ENCODE measurements at regions not wholly inside any gene's neighbourhood (a gene's known extent, or its start where the extent isn't known, plus 50 kb on each side); places are given as distances from the start of the nearest gene placed in this dataset.

GRCh38 chr5:158606233-158606632 lies 493.5 kb downstream of the EBF1 start:
- no TSS peak for BruUV-seq (replicated peaks)
- POLR2A ChIA-PET, result no interaction called here
- CTCF ChIA-PET (ENCODE audit: low intra/inter-chr PET ratio, low total read pairs), result no interaction called here
- H3K27me3 ChIP-seq (ENCODE audit: control insufficient read depth in 1 of 2, insufficient read depth in 2 of 2, low read length in 2 of 2), result no peaks in the 10 kb centered on the region
- H3K4me2 ChIP-seq (ENCODE audit: low read depth, low read length), result no peak overlapping the region
- TF ChIP-seq, protein P1, sequence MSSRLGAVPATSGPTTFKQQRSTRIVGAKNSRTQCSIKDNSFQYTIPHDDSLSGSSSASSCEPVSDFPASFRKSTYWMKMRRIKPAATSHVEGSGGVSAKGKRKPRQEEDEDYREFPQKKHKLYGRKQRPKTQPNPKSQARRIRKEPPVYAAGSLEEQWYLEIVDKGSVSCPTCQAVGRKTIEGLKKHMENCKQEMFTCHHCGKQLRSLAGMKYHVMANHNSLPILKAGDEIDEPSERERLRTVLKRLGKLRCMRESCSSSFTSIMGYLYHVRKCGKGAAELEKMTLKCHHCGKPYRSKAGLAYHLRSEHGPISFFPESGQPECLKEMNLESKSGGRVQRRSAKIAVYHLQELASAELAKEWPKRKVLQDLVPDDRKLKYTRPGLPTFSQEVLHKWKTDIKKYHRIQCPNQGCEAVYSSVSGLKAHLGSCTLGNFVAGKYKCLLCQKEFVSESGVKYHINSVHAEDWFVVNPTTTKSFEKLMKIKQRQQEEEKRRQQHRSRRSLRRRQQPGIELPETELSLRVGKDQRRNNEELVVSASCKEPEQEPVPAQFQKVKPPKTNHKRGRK (CRISPR knock-in tag; IDR thresholded peaks at IDR 0.05), result no peak
- TF ChIP-seq, protein P2, sequence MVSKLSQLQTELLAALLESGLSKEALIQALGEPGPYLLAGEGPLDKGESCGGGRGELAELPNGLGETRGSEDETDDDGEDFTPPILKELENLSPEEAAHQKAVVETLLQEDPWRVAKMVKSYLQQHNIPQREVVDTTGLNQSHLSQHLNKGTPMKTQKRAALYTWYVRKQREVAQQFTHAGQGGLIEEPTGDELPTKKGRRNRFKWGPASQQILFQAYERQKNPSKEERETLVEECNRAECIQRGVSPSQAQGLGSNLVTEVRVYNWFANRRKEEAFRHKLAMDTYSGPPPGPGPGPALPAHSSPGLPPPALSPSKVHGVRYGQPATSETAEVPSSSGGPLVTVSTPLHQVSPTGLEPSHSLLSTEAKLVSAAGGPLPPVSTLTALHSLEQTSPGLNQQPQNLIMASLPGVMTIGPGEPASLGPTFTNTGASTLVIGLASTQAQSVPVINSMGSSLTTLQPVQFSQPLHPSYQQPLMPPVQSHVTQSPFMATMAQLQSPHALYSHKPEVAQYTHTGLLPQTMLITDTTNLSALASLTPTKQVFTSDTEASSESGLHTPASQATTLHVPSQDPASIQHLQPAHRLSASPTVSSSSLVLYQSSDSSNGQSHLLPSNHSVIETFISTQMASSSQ (IDR thresholded peaks at IDR 0.05; ENCODE audit: low read depth), result no peak
- TF ChIP-seq, protein P2 (CRISPR knock-in tag; IDR thresholded peaks at IDR 0.05; ENCODE audit: borderline replicate concordance), result no peak
- TF ChIP-seq CENPT (CRISPR knock-in tag; IDR thresholded peaks at IDR 0.05; ENCODE audit: low read depth) (no peak), POLR2G (IDR thresholded peaks at IDR 0.05; ENCODE audit: low read depth, low read length) (no peak), HNRNPH1 (optimal IDR thresholded peaks at IDR 0.05; ENCODE audit: low read depth, low read length) (no peak), MAZ (IDR thresholded peaks at IDR 0.05; ENCODE audit: borderline replicate concordance, low read depth, low read length) (no peak), MAZ (CRISPR knock-in tag; IDR thresholded peaks at IDR 0.05; ENCODE audit: low read depth) (no peak), GLI4 (CRISPR knock-in tag; IDR thresholded peaks at IDR 0.05; ENCODE audit: borderline replicate concordance) (no peak), ZNF703 (CRISPR knock-in tag; IDR thresholded peaks at IDR 0.05; ENCODE audit: borderline replicate concordance) (no peak), MXD4 (CRISPR knock-in tag; IDR thresholded peaks at IDR 0.05) (no peak), SMAD1 (CRISPR knock-in tag; IDR thresholded peaks at IDR 0.05; ENCODE audit: borderline replicate concordance, low read depth) (no peak), ZSCAN20 (CRISPR knock-in tag; IDR thresholded peaks at IDR 0.05; ENCODE audit: borderline replicate concordance) (no peak), ZIK1 (CRISPR knock-in tag; IDR thresholded peaks at IDR 0.05; ENCODE audit: borderline replicate concordance, low read depth) (no peak), FOXK2 (IDR thresholded peaks at IDR 0.05) (no peak), HDAC6 (IDR thresholded peaks at IDR 0.05; ENCODE audit: low read depth, low read length) (no peak)
- H3K27ac ChIP-seq (ENCODE audit: extremely low read length, insufficient read depth, low read length), result no peak overlapping the region
- no peak for ATAC-seq
- FAIRE-seq, result no peak
- H3K4me3 ChIP-seq (replicated peaks in 1 of 3; ENCODE audit: insufficient read depth in 1 of 3, low read depth in 2 of 3, low read length in 3 of 3), result no peak overlapping the region
- H3K9ac ChIP-seq (ENCODE audit: insufficient read depth, low read depth, low read length), result no peak overlapping the region
- in situ Hi-C loops (cut with HindIII; ENCODE audit: extremely low pct_ligation_motif_present, low pct_unique_long_range_greater_than_20kb), result no loop called here
- no peaks in the 10 kb centered on the region for H3K4me1 ChIP-seq (ENCODE audit: insufficient read depth, low read length)
- 0% methylated on average over 3 of the region's 3 CpGs for WGBS (ENCODE audit: low lambda C conversion rate)
- H3K36me3 ChIP-seq (replicated peaks in 1 of 2; ENCODE audit: control insufficient read depth in 1 of 2, insufficient read depth in 2 of 2, low read length in 2 of 2), result no peaks in the 10 kb centered on the region
- H3K79me2 ChIP-seq (ENCODE audit: insufficient read depth, low read length), result no peaks in the 10 kb centered on the region
- intact Hi-C loops (cut with micrococcal nuclease; ENCODE audit: unreplicated experiment), result no loop called here
- H3K9me3 ChIP-seq (ENCODE audit: low read length), result no peaks in the 10 kb centered on the region; the same call in 1 of the 2 replicates
- no peaks in the 10 kb centered on the region for H4K20me1 ChIP-seq (ENCODE audit: insufficient read depth, low read length)
- no peak overlapping the region for H2AFZ ChIP-seq (ENCODE audit: low read length)
- no peak for DNase-seq (ENCODE audit: low spot score)
